ENCODE measurements at regions not wholly inside any gene's neighbourhood (a gene's known extent, or its start where the extent isn't known, plus 50 kb on each side); places are given as distances from the start of the nearest gene placed in this dataset.

DNA sequence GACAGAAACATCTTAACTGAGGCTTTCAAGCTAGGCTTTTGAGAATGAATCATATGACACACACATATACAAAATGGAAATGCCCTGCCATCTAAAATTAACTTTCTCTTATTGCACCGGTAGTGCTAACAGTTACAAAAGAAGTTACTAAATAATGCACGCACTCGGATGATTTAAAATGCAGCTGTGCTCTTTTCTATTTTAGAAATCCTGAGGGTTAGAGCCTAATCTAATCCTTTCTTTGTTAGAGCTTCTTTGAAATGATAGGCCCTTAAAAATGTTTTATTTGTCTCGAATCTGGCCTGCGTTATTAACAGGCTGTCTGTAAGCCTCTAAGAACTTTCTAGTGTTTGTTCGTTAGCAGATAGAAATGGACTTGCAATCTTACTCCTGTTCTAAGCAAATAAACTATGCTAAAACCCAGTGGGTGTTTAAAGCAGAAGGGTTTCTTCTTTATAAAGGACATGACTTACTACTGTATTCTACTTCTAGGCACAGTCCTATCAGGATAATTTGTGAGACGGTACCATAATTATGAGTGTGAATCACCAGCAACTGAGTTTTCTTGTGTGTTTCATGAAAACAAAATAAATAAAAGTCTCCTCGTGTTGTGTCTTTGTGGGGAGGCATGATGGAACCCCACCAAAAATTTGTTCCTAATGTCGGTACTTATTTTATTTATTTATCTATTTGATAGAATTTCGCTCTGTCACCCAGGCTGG, 69.2 kb upstream of the MYO10 start:
- peak overlapping the region; percentile 79 for H3K27ac ChIP-seq
- ATAC-seq (peak; percentile 68 to 91 (median 80)), DNase-seq (no peak)
- H3K27me3 ChIP-seq (ENCODE audit: insufficient read depth in 3 of 3, low read length in 2 of 3), result no peaks in the 10 kb centered on the region
- WGBS, 3 donors, result 35 to 50% (median 35%) methylated on average over 10 of the region's 10 CpGs
- no peaks in the 10 kb centered on the region for H3K36me3 ChIP-seq (ENCODE audit: insufficient read depth in 1 of 2, low read depth in 1 of 2)
- intact Hi-C loops (cut with DNase I), result no loop called here
- peaks cover 12% of the 10 kb centered on the region for H3K4me1 ChIP-seq
- peak overlapping the region; percentile 41 for H3K4me3 ChIP-seq
- H3K9me3 ChIP-seq, result no peaks in the 10 kb centered on the region
- TF ChIP-seq, protein P1, sequence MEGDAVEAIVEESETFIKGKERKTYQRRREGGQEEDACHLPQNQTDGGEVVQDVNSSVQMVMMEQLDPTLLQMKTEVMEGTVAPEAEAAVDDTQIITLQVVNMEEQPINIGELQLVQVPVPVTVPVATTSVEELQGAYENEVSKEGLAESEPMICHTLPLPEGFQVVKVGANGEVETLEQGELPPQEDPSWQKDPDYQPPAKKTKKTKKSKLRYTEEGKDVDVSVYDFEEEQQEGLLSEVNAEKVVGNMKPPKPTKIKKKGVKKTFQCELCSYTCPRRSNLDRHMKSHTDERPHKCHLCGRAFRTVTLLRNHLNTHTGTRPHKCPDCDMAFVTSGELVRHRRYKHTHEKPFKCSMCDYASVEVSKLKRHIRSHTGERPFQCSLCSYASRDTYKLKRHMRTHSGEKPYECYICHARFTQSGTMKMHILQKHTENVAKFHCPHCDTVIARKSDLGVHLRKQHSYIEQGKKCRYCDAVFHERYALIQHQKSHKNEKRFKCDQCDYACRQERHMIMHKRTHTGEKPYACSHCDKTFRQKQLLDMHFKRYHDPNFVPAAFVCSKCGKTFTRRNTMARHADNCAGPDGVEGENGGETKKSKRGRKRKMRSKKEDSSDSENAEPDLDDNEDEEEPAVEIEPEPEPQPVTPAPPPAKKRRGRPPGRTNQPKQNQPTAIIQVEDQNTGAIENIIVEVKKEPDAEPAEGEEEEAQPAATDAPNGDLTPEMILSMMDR (IDR thresholded peaks at IDR 0.05), result no peak

DNA sequence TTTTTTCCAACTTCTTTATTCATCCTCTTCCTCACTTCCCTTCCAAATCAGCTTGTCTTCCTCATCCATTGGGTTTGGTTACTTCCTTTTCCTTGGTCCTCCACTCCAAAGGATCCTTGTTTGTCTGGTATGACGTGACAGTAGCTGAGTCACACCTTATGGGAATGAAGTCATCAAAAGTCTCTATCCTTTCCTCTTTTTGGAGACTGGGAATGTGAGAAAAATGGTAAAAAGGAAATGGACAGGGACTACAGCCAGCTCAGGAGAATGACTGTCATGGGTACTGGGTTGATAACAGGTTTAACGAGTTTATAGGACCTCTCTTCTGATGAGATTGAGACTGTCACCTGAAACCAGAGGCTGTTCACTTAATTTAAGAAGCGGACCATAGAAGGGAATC, 76.2 kb upstream of the MYO10 start:
- TF ChIP-seq, protein P1 (IDR thresholded peaks at IDR 0.05), result no peak
- no peak for ATAC-seq
- H3K4me1 ChIP-seq, result no peaks in the 10 kb centered on the region
- DNase-seq, result no peak
- intact Hi-C loops (cut with DNase I), result no loop called here
- no peak overlapping the region for H3K27ac ChIP-seq
- 76 to 83% (median 82%) methylated on average over 3 of the region's 3 CpGs for WGBS, 3 donors
- no peaks in the 10 kb centered on the region for H3K27me3 ChIP-seq (ENCODE audit: insufficient read depth in 3 of 3, low read length in 2 of 3)
- no peak overlapping the region for H3K4me3 ChIP-seq
- no peaks in the 10 kb centered on the region for H3K9me3 ChIP-seq
- H3K36me3 ChIP-seq (ENCODE audit: insufficient read depth in 1 of 2, low read depth in 1 of 2), result no peaks in the 10 kb centered on the region

DNA sequence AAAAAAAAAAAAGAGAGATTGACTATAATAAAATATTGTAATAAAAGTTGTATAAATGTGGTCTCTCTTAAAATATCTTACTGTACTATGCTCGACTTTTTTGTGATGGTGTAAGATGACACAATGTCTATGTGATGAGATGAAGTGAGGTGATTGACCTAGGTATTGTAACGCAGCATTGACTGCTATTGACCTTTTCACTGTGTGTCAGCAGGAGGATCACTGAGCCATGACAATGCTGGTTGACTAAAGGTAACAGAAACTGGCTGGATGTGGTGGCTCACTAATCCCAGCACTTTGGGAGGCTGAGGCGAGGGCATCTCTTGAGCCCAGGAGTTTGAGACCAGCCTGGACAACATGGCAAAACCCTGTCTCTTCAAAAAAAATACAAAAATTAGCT, 78.6 kb upstream of the MYO10 start:
- 86 to 93% (median 88%) methylated on average over 3 of the region's 3 CpGs for WGBS, 3 donors
- Histone ChIP-seq H3K4me1 (no peaks in the 10 kb centered on the region), H3K27ac (no peak overlapping the region), H3K4me3 (no peak overlapping the region), H3K9me3 (no peaks in the 10 kb centered on the region), H3K36me3 (ENCODE audit: insufficient read depth in 1 of 2, low read depth in 1 of 2) (no peaks in the 10 kb centered on the region), H3K27me3 (ENCODE audit: insufficient read depth in 3 of 3, low read length in 2 of 3) (no peaks in the 10 kb centered on the region)
- TF ChIP-seq, protein P1 (IDR thresholded peaks at IDR 0.05), result no peak
- DNase-seq (no peak), ATAC-seq (no peak)
- intact Hi-C loops (cut with DNase I), result no loop called here

DNA sequence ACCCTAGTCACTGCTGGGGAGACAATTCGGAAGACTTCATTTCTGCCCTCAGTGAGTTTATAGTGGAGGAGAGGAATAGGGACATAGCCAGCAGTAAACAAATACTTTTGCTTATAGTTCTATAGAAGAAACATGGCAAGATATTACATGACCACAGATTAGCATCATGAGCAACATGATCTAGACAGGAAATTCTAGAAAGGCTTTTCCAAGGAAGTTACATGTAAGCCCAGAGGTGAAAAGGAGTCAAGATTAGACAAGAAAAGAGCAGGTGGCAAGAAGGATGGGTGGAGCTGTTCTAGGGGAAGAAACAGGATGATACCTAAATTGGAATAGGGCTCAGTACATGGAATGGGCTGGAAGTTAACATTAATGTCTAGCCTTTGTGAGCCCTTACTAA, 82.8 kb upstream of the MYO10 start:
- Histone ChIP-seq H3K36me3 (ENCODE audit: insufficient read depth in 1 of 2, low read depth in 1 of 2) (no peaks in the 10 kb centered on the region), H3K4me1 (no peaks in the 10 kb centered on the region), H3K27me3 (ENCODE audit: insufficient read depth in 3 of 3, low read length in 2 of 3) (no peaks in the 10 kb centered on the region), H3K4me3 (no peak overlapping the region), H3K27ac (no peak overlapping the region), H3K9me3 (no peaks in the 10 kb centered on the region)
- no peak for DNase-seq
- TF ChIP-seq, protein P1 (IDR thresholded peaks at IDR 0.05), result no peak
- ATAC-seq, result no peak
- intact Hi-C loops (cut with DNase I), result no loop called here
- 95 to 97% (median 96%) methylated on average over 1 of the region's 1 CpG for WGBS, 3 donors

DNA sequence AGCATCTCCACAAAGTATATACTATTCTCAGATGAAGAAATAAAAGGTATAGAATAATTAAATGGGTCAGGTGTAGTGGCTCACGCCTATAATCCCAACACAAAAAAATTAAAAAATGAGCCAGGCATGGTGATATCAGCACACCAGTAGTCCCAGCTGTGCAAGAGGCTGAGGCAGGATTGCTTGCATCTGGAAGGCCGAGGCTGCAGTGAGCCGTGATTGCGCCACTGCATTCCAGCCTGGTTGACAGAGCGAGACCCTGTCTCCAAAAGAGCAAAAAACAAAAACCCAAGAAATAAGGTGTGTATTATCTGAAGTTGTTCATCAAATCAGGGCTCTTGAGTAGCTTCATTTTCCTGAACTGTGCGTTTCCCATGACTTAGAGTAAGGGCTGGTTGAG, 83.2 kb upstream of the MYO10 start:
- ATAC-seq (no peak), DNase-seq (no peak)
- TF ChIP-seq, protein P1 (IDR thresholded peaks at IDR 0.05), result no peak
- intact Hi-C loops (cut with DNase I), result no loop called here
- no peaks in the 10 kb centered on the region for H3K27me3 ChIP-seq (ENCODE audit: insufficient read depth in 3 of 3, low read length in 2 of 3)
- no peaks in the 10 kb centered on the region for H3K9me3 ChIP-seq
- WGBS, 3 donors, result 84 to 87% (median 85%) methylated on average over 6 of the region's 6 CpGs
- no peak overlapping the region for H3K27ac ChIP-seq
- no peaks in the 10 kb centered on the region for H3K4me1 ChIP-seq
- H3K36me3 ChIP-seq (ENCODE audit: insufficient read depth in 1 of 2, low read depth in 1 of 2), result no peaks in the 10 kb centered on the region
- H3K4me3 ChIP-seq, result no peak overlapping the region
